GM18907 (cell line): ENCODE measurements at regions not wholly inside any gene's neighbourhood (a gene's known extent, or its start where the extent isn't known, plus 50 kb on each side); places are given as distances from the start of the nearest gene placed in this dataset.
"Not testable (repeated sequence)": the region's sequence is repeated elsewhere in the genome, so short reads cannot be mapped to it uniquely, and the experiment has no call there.

Source experiments
- ATAC-seq: cut with Tn5 transposase; IDR thresholded peaks from one replicate; pipeline ENCODE4 v1.9.1; 2021; ENCODE audit warnings: mild to moderate bottlenecking, moderate library complexity; ENCODE audit not compliant: unreplicated experiment

- no peak for ATAC-seq
Observed at GRCh38 chr5:163941079-163941478, 435.7 kb downstream of the MAT2B start.

GRCh38 chr5:163943546-163943945, 438.1 kb downstream of the MAT2B start:
- peak; percentile 40 for ATAC-seq

GRCh38 chr5:163944738-163945137, 439.3 kb downstream of the MAT2B start:
- no peak for ATAC-seq

GRCh38 chr5:163947848-163948666, 442.6 kb downstream of the MAT2B start:
- no peak for ATAC-seq

- no peak for ATAC-seq
Observed at GRCh38 chr5:163950248-163950647, 444.8 kb downstream of the MAT2B start.

- no peak for ATAC-seq
Observed at GRCh38 chr5:163951069-163951468, 445.6 kb downstream of the MAT2B start.

GRCh38 chr5:163953901-163954300, 448.5 kb downstream of the MAT2B start:
- ATAC-seq = no peak

GRCh38 chr5:163961230-163961629, 455.8 kb downstream of the MAT2B start:
- not testable (repeated sequence) for ATAC-seq

GRCh38 chr5:163963881-163964280, 458.5 kb downstream of the MAT2B start:
- no peak for ATAC-seq

- ATAC-seq = no peak
Observed at GRCh38 chr5:163964671-163965070, 459.3 kb downstream of the MAT2B start.

GRCh38 chr5:163967268-163967667, 461.8 kb downstream of the MAT2B start:
- no peak for ATAC-seq

- ATAC-seq = no peak
Observed at GRCh38 chr5:163968651-163969050, 463.2 kb downstream of the MAT2B start.

GRCh38 chr5:163976696-163977095, 471.3 kb downstream of the MAT2B start:
- ATAC-seq = no peak

GRCh38 chr5:163978897-163979296, 473.5 kb downstream of the MAT2B start:
- peak; percentile 73 for ATAC-seq

GRCh38 chr5:163988566-163988965, 483.1 kb downstream of the MAT2B start:
- no peak for ATAC-seq

GRCh38 chr5:163993126-163993525, 487.7 kb downstream of the MAT2B start:
- no peak for ATAC-seq

- ATAC-seq = no peak
Observed at GRCh38 chr5:163995206-163995605, 489.8 kb downstream of the MAT2B start.

- no peak for ATAC-seq
Observed at GRCh38 chr5:163997965-163998364, 492.5 kb downstream of the MAT2B start.

GRCh38 chr5:164000241-164000640, 494.8 kb downstream of the MAT2B start:
- no peak for ATAC-seq

- no peak for ATAC-seq
Observed at GRCh38 chr5:164000819-164001218, 495.4 kb downstream of the MAT2B start.

- no peak for ATAC-seq
Observed at GRCh38 chr5:164002214-164002613, 496.8 kb downstream of the MAT2B start.

- ATAC-seq = no peak
Observed at GRCh38 chr5:164002628-164003027, 497.2 kb downstream of the MAT2B start.

- ATAC-seq = no peak
Observed at GRCh38 chr5:164005071-164005470, 499.7 kb downstream of the MAT2B start.
